ENCODE measurements at regions not wholly inside any gene's neighbourhood (a gene's known extent, or its start where the extent isn't known, plus 50 kb on each side); places are given as distances from the start of the nearest gene placed in this dataset.

DNA sequence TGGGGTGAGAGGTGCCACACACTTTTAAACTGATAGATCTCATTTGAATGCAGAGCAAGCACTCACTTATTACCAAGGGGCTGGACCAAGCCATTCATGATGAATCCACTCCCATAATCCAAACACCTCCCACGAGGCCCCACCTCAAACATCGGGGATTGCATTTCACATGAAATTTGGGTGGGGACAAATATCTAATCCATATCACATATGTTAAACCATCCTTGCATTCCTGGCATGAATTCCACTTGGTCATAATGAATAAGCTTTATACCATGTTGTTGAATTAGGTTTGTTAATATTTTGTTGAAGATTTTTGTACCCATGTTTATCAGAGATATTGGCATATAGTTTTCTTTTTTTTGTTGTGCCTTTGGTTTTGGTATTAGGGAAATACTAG is 1198.7 kb upstream of the ATXN8OS start:
- no peak for TF ChIP-seq CSDC2 (CRISPR knock-in tag; IDR thresholded peaks at IDR 0.05)
- no peak for TF ChIP-seq ARNTL (CRISPR knock-in tag; IDR thresholded peaks at IDR 0.05; ENCODE audit: borderline replicate concordance, low read depth)
- no peak for TF ChIP-seq OSR1 (CRISPR knock-in tag; IDR thresholded peaks at IDR 0.05)
- TF ChIP-seq ZNF565 (CRISPR knock-in tag; conservative IDR thresholded peaks at IDR 0.05; ENCODE audit: low read depth): no peak
- no peak for TF ChIP-seq TCF4 (CRISPR knock-in tag; IDR thresholded peaks at IDR 0.05; ENCODE audit: borderline replicate concordance)
